Colonic mucosa (tissue), 4 donors: ENCODE measurements at regions not wholly inside any gene's neighbourhood (a gene's known extent, or its start where the extent isn't known, plus 50 kb on each side); places are given as distances from the start of the nearest gene placed in this dataset.

Experiments used
- DNase-seq: peaks from one replicate; pipeline ENCODE4 v3.0.0-alpha.2; 2020
- H3K27ac ChIP-seq: fragments of 200-600 bp; one replicate; pipeline ENCODE4 v1.8.0; 2021
- H3K27me3 ChIP-seq: fragments of 200-600 bp; one replicate; pipeline ENCODE4 v1.8.0; 2021
- H3K36me3 ChIP-seq: fragments of 200-600 bp; one replicate; pipeline ENCODE4 v1.8.0; 2021
- H3K4me1 ChIP-seq: fragments of 200-600 bp; one replicate; pipeline ENCODE4 v1.8.0; 2021; ENCODE audit warnings: mild to moderate bottlenecking
- H3K4me3 ChIP-seq: fragments of 200-600 bp; one replicate; pipeline ENCODE4 v1.8.0; 2021
- H3K9ac ChIP-seq, 2 donors: one replicate each; pipeline ENCODE4 v1.7.0; 2013; ENCODE audit warnings: control low read depth in 2 of 2, low read depth in 2 of 2, low read length in 2 of 2
- H3K9me3 ChIP-seq: fragments of 200-600 bp; one replicate; pipeline ENCODE4 v1.8.0; 2021
- intact Hi-C: fragments of 100-400 bp; cut with DNase I; formaldehyde crosslinking; loops from one replicate; pipeline ENCODE4 v1.14.1; 2022
- TF ChIP-seq, protein P1 (sequence below): fragments of 200-600 bp; IDR thresholded peaks from one replicate; pipeline ENCODE4 v1.8.0; 2022; ENCODE audit warnings: antibody characterized with exemption, mild to moderate bottlenecking
- donor health status: healthy.
- donor health status: DM: no; HTN: no; CAD: no.
- donor health status: DM: no; HTN: no; CAD: no.

DNA sequence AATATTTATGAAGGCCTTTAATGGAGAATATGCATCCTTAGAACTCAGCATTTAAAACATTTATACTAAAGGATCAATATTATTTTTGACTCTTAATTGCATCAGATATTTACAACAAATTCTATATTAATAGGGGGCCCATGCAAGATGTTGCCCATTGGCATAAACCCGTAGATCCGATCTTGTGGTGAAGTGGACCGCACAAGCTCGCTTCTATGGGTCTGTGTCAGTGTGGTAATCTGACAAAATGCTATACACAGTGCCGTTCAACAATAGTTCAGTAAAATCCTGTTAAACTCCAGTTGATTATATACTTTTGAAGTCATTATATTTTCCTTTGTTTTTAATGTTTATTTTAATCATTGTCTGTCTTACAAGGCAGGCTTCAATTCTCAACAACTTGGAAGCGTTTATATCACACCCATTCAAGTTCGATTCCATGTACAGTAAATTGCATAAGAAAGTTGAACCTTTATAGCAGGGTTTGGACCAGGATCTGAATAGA lies 809.2 kb downstream of the USP25 start:
- DNase-seq, result no peak
- Histone ChIP-seq H3K4me1 (no peaks in the 10 kb centered on the region), H3K9me3 (no peaks in the 10 kb centered on the region), H3K27me3 (no peaks in the 10 kb centered on the region), H3K9ac (no peak overlapping the region), H3K27ac (no peak overlapping the region), H3K4me3 (no peak overlapping the region), H3K36me3 (no peaks in the 10 kb centered on the region)
- intact Hi-C loops, result no loop called here
- TF ChIP-seq, protein P1, sequence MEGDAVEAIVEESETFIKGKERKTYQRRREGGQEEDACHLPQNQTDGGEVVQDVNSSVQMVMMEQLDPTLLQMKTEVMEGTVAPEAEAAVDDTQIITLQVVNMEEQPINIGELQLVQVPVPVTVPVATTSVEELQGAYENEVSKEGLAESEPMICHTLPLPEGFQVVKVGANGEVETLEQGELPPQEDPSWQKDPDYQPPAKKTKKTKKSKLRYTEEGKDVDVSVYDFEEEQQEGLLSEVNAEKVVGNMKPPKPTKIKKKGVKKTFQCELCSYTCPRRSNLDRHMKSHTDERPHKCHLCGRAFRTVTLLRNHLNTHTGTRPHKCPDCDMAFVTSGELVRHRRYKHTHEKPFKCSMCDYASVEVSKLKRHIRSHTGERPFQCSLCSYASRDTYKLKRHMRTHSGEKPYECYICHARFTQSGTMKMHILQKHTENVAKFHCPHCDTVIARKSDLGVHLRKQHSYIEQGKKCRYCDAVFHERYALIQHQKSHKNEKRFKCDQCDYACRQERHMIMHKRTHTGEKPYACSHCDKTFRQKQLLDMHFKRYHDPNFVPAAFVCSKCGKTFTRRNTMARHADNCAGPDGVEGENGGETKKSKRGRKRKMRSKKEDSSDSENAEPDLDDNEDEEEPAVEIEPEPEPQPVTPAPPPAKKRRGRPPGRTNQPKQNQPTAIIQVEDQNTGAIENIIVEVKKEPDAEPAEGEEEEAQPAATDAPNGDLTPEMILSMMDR, result no peak

DNA sequence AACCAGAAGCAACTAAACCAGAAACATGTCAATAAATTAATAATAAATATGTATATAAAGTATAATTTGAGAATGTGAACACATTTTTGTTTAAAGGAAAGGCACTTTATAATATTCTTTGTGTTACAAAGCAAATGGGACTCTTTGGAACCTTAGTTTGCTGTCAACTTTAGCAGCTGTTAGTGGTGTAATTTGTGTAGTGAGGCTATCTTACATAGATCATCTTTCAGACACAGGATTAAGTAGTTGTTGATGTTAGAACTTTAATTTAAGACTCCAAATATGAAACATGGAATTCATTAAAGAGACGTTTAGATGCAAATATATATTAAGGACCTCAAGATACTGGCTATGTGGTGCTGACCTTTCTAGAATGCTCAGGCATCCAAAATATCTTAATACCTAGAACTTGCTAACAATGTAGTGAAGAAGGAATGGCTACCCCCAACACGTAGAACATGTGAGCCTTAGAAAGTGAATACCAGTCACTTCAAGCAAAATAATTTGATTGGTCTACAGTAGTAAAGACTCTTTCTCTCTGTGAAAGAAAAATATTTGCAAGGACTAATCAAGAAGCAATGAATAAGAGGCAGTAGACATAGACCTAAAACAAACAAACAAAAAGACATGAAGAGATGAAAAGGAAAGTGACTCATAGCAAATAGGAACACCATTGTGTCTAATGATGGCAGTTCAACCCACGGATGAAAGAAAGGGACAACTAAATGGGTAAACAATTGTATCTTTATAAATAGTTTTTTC lies 811.4 kb downstream of the USP25 start:
- no peaks in the 10 kb centered on the region for H3K4me1 ChIP-seq
- H3K4me3 ChIP-seq, result no peak overlapping the region
- no peaks in the 10 kb centered on the region for H3K9me3 ChIP-seq
- no peaks in the 10 kb centered on the region for H3K27me3 ChIP-seq
- intact Hi-C loops, result no loop called here
- H3K36me3 ChIP-seq, result no peaks in the 10 kb centered on the region
- TF ChIP-seq, protein P1, result no peak
- H3K27ac ChIP-seq, result no peak overlapping the region
- no peak for DNase-seq
- no peak overlapping the region for H3K9ac ChIP-seq

DNA sequence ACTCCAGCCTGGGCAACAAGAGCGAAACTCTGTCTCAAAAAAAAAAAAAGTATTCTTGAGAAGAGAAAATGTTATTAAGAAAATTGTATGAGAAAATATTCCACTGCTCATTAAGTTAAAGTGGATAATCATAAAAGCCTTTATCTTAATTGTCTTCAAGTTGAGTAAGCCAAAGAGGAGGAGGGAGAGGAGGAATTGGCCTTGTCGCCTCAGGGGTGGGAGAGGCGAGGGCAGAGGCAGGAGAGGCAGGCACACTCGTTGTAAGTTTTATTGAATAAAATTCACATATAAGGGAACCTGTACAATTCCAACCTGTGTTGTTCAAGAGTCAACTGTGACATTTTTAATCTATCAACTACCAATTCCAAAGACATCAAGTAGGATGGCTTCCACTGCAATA lies 820.3 kb downstream of the USP25 start:
- H3K9me3 ChIP-seq, result no peaks in the 10 kb centered on the region
- H3K27me3 ChIP-seq, result no peaks in the 10 kb centered on the region
- intact Hi-C loops, result no loop called here
- no peak overlapping the region for H3K9ac ChIP-seq
- H3K4me3 ChIP-seq, result no peak overlapping the region
- H3K36me3 ChIP-seq, result no peaks in the 10 kb centered on the region
- no peak for DNase-seq
- H3K27ac ChIP-seq, result no peak overlapping the region
- TF ChIP-seq, protein P1, result no peak
- H3K4me1 ChIP-seq, result no peaks in the 10 kb centered on the region

DNA sequence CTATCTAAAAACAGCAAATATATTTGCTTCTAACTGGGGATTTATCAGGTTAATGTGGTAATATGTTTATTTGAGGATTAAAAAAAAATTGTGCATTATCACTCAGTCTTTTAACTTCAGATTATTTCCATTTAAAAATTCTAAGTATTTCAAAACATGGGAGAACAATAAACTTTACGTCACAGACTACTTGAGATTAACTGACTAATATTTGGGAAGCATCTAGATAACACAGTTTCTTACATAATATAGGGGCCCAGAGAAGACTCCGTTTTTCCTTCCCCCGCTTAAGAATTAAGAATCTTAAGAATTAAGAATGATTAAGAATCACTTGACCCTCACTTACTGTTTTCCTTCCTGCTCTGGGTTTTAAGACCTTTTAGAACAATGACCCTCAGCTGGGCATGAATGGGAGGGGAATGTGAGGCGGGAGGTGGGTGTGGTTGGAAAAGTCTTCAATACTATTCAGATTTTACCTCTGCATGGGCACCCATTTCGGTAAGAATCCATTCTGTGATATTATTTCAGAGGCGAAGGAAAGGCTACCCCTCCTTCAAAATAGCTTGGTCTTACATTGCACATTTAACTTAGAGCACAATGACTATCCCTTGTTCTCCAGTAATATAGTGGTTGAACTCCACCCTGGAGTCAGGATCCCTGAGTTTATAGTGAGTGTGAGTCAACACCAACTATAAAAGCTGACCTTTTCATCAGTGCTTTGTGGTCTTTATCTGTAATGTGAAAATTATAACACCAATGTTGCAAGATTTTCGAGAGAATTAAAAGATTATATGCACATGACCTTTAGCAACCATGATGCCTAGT lies 821.3 kb downstream of the USP25 start:
- Histone ChIP-seq H3K36me3 (no peaks in the 10 kb centered on the region), H3K4me1 (no peaks in the 10 kb centered on the region), H3K9ac (no peak overlapping the region), H3K4me3 (no peak overlapping the region), H3K27ac (no peak overlapping the region), H3K27me3 (no peaks in the 10 kb centered on the region), H3K9me3 (no peaks in the 10 kb centered on the region)
- DNase-seq, result no peak
- TF ChIP-seq, protein P1, result no peak
- intact Hi-C loops, result no loop called here

DNA sequence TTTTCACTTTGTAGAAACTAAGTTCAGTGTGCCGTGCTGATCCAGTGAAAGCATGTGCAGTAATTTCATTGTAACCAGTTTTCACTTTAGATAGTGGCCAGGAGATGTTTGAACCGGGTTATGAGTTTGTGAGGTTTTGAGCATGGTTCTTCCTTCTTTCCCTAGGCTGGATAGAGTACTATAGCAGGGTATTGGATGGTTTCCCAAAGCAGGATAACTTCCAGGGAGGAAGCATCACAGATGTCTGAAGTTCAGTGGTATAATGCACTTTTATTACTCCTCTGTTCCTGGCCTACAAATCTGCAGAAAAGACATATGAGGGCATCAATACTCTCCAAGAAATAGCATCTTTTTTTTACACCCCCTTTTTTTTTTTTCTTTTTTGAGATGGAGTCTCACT lies 823.1 kb downstream of the USP25 start:
- intact Hi-C loops, result no loop called here
- no peaks in the 10 kb centered on the region for H3K9me3 ChIP-seq
- no peaks in the 10 kb centered on the region for H3K27me3 ChIP-seq
- H3K9ac ChIP-seq, result no peak overlapping the region
- no peak overlapping the region for H3K4me3 ChIP-seq
- no peak overlapping the region for H3K27ac ChIP-seq
- no peaks in the 10 kb centered on the region for H3K36me3 ChIP-seq
- DNase-seq, result no peak
- no peaks in the 10 kb centered on the region for H3K4me1 ChIP-seq
- TF ChIP-seq, protein P1, result no peak
